HG03280 (cell line): ENCODE measurements at regions not wholly inside any gene's neighbourhood (a gene's known extent, or its start where the extent isn't known, plus 50 kb on each side); places are given as distances from the start of the nearest gene placed in this dataset.
"Not testable (repeated sequence)": the region's sequence is repeated elsewhere in the genome, so short reads cannot be mapped to it uniquely, and the experiment has no call there.

Experiments used
- ATAC-seq: cut with Tn5 transposase; IDR thresholded peaks from one replicate; pipeline ENCODE4 v1.9.1; 2021; ENCODE audit warnings: mild to moderate bottlenecking, moderate library complexity; ENCODE audit not compliant: unreplicated experiment

GRCh38 chr1:184181044-184181443 is 129.5 kb downstream of the TSEN15 start:
- no peak for ATAC-seq

GRCh38 chr1:184183919-184184318 is 132.4 kb downstream of the TSEN15 start:
- no peak for ATAC-seq

- ATAC-seq = not testable (repeated sequence)
These were observed 133.1 kb downstream of the TSEN15 start for GRCh38 chr1:184184614-184185013.

GRCh38 chr1:184185347-184185746 is 133.8 kb downstream of the TSEN15 start:
- no peak for ATAC-seq

GRCh38 chr1:184186167-184186566 is 134.6 kb downstream of the TSEN15 start:
- ATAC-seq = no peak

- ATAC-seq = no peak
These were observed 135.6 kb downstream of the TSEN15 start for GRCh38 chr1:184187097-184187496.

- ATAC-seq = no peak
These were observed 136.5 kb downstream of the TSEN15 start for GRCh38 chr1:184188037-184188436.

- ATAC-seq = no peak
These were observed 137.8 kb downstream of the TSEN15 start for GRCh38 chr1:184189361-184189760.

GRCh38 chr1:184190616-184191015 is 139.1 kb downstream of the TSEN15 start:
- ATAC-seq = no peak

GRCh38 chr1:184191181-184191621 is 139.7 kb downstream of the TSEN15 start:
- no peak for ATAC-seq

GRCh38 chr1:184192796-184193195 is 141.3 kb downstream of the TSEN15 start:
- ATAC-seq = no peak

GRCh38 chr1:184193451-184193850 is 141.9 kb downstream of the TSEN15 start:
- ATAC-seq = no peak

- ATAC-seq = no peak
These were observed 142.7 kb downstream of the TSEN15 start for GRCh38 chr1:184194236-184194635.

- not testable (repeated sequence) for ATAC-seq
These were observed 144.2 kb downstream of the TSEN15 start for GRCh38 chr1:184195722-184196121.

- ATAC-seq = no peak
These were observed 146.3 kb downstream of the TSEN15 start for GRCh38 chr1:184197831-184198230.

- ATAC-seq = no peak
These were observed 147.5 kb downstream of the TSEN15 start for GRCh38 chr1:184199036-184199435.

- no peak for ATAC-seq
These were observed 148.0 kb downstream of the TSEN15 start for GRCh38 chr1:184199438-184200085.

GRCh38 chr1:184208622-184209021 is 157.1 kb downstream of the TSEN15 start:
- no peak for ATAC-seq

- no peak for ATAC-seq
These were observed 158.5 kb downstream of the TSEN15 start for GRCh38 chr1:184210031-184210430.

GRCh38 chr1:184210862-184211261 is 159.3 kb downstream of the TSEN15 start:
- no peak for ATAC-seq

- ATAC-seq = no peak
These were observed 161.3 kb downstream of the TSEN15 start for GRCh38 chr1:184212649-184213314.

- no peak for ATAC-seq
These were observed 162.6 kb downstream of the TSEN15 start for GRCh38 chr1:184214128-184214527.
